Smooth muscle cell (in vitro differentiated cells): ENCODE measurements at regions not wholly inside any gene's neighbourhood (a gene's known extent, or its start where the extent isn't known, plus 50 kb on each side); places are given as distances from the start of the nearest gene placed in this dataset.

Experiments
- DNase-seq: peaks from one replicate; lab custom pipeline; 2025; ENCODE audit not compliant: unreplicated experiment; lab: John Stamatoyannopoulos, UW
- H2AFZ ChIP-seq: fragments of 200-600 bp; sonication (generic); 2 replicates; pipeline ENCODE4 v1.6.0; 2016; ENCODE audit warnings: antibody characterized with exemption, low read depth, mild to moderate bottlenecking
- H3F3A ChIP-seq: fragments of 200-600 bp; sonication (generic); 2 replicates; pipeline ENCODE4 v1.6.0; 2017; ENCODE audit warnings: antibody characterized with exemption, low read depth
- H3K27ac ChIP-seq: fragments of 200-600 bp; sonication (generic); 2 replicates; pipeline ENCODE4 v1.5.1; 2016; ENCODE audit warnings: low read depth, mild to moderate bottlenecking
- H3K27me3 ChIP-seq: fragments of 200-600 bp; sonication (generic); 2 replicates; pipeline ENCODE4 v1.6.1; 2016; ENCODE audit warnings: low read depth, mild to moderate bottlenecking
- H3K36me3 ChIP-seq: fragments of 200-600 bp; sonication (generic); 2 replicates; pipeline ENCODE4 v1.5.1; 2016; ENCODE audit warnings: low read depth
- H3K4me1 ChIP-seq: fragments of 200-600 bp; sonication (generic); 2 replicates; pipeline ENCODE4 v1.5.1; 2016; ENCODE audit warnings: low read depth
- H3K4me2 ChIP-seq: fragments of 200-600 bp; sonication (generic); 2 replicates; pipeline ENCODE4 v1.6.0; 2016; ENCODE audit warnings: mild to moderate bottlenecking
- H3K4me3 ChIP-seq: fragments of 200-600 bp; sonication (generic); 2 replicates; pipeline ENCODE4 v1.5.1; 2016; ENCODE audit warnings: mild to moderate bottlenecking
- H3K79me2 ChIP-seq: fragments of 200-600 bp; sonication (generic); 2 replicates; pipeline ENCODE4 v1.6.0; 2016; ENCODE audit warnings: low read depth, mild to moderate bottlenecking
- H3K9ac ChIP-seq: fragments of 200-600 bp; sonication (generic); 2 replicates; pipeline ENCODE4 v1.6.0; 2016; ENCODE audit warnings: low read depth
- H3K9me3 ChIP-seq: fragments of 200-600 bp; sonication (generic); replicated peaks from 2 replicates; pipeline ENCODE4 v1.5.1; 2016; ENCODE audit warnings: low read depth
- H4K20me1 ChIP-seq: fragments of 200-600 bp; sonication (generic); 2 replicates; pipeline ENCODE4 v1.6.0; 2016; ENCODE audit warnings: low read depth
- CTCF ChIP-seq: fragments of 200-600 bp; sonication (generic); IDR thresholded peaks from 2 replicates; pipeline ENCODE4 v1.5.1; 2017; ENCODE audit warnings: borderline replicate concordance, mild to moderate bottlenecking, antibody characterized with exemption; ENCODE audit not compliant: insufficient read depth, poor library complexity, severe bottlenecking
- WGBS: methylation state at CpG from one replicate; pipeline ENCODE4 v1.1.7; 2016; ENCODE audit warnings: low lambda C conversion rate; 5-methylcytosine and 5-hydroxymethylcytosine counted together

- no peaks in the 10 kb centered on the region for H3K9me3 ChIP-seq
- whole genome bisulfite sequencing, result 94% methylated on average over 3 of the region's 3 CpGs
- H3K4me1 ChIP-seq, result no peaks in the 10 kb centered on the region
- H3K79me2 ChIP-seq, result no peaks in the 10 kb centered on the region
- H3K27me3 ChIP-seq, result no peaks in the 10 kb centered on the region
- no peaks in the 10 kb centered on the region for H3K36me3 ChIP-seq
- H3K4me3 ChIP-seq, result no peak overlapping the region
- no peak for DNase-seq
- no peak overlapping the region for H2AFZ ChIP-seq
- no peaks in the 10 kb centered on the region for H3F3A ChIP-seq
- no peak for TF ChIP-seq CTCF
- H3K9ac ChIP-seq, result no peak overlapping the region
- H3K4me2 ChIP-seq, result no peak overlapping the region
- no peak overlapping the region for H3K27ac ChIP-seq
- H4K20me1 ChIP-seq, result no peaks in the 10 kb centered on the region
These were observed 625.5 kb upstream of the INTU start for GRCh38 chr4:127007305-127007704.

- H2AFZ ChIP-seq, result no peak overlapping the region
- H3K9me3 ChIP-seq, result no peaks in the 10 kb centered on the region
- no peaks in the 10 kb centered on the region for H3K27me3 ChIP-seq
- TF ChIP-seq CTCF, result no peak
- H3K4me3 ChIP-seq, result no peak overlapping the region
- H3K27ac ChIP-seq, result no peak overlapping the region
- no peaks in the 10 kb centered on the region for H3K36me3 ChIP-seq
- H3K79me2 ChIP-seq, result no peaks in the 10 kb centered on the region
- no peaks in the 10 kb centered on the region for H3K4me1 ChIP-seq
- H4K20me1 ChIP-seq, result no peaks in the 10 kb centered on the region
- H3K4me2 ChIP-seq, result no peak overlapping the region
- H3K9ac ChIP-seq, result no peak overlapping the region
- no peak for DNase-seq
- no peaks in the 10 kb centered on the region for H3F3A ChIP-seq
These were observed 620.2 kb upstream of the INTU start for GRCh38 chr4:127012549-127012948.

GRCh38 chr4:127015667-127016117, 617.1 kb upstream of the INTU start:
- H3K9me3 ChIP-seq, result no peaks in the 10 kb centered on the region
- no peak overlapping the region for H3K9ac ChIP-seq
- 78% methylated on average over 5 of the region's 5 CpGs for WGBS

More at GRCh38 chr4:127015667-127016117, 617.1 kb upstream of the INTU start:
- Histone ChIP-seq H3K27ac (no peak overlapping the region), H3K4me3 (no peak overlapping the region), H3K4me1 (no peaks in the 10 kb centered on the region), H2AFZ (no peak overlapping the region), H3F3A (no peaks in the 10 kb centered on the region), H3K79me2 (no peaks in the 10 kb centered on the region), H3K27me3 (no peaks in the 10 kb centered on the region), H3K36me3 (no peaks in the 10 kb centered on the region), H3K4me2 (no peak overlapping the region), H4K20me1 (no peaks in the 10 kb centered on the region)
- TF ChIP-seq CTCF, result no peak
- DNase-seq, result no peak
